B cell (primary cell): ENCODE measurements at regions not wholly inside any gene's neighbourhood (a gene's known extent, or its start where the extent isn't known, plus 50 kb on each side); places are given as distances from the start of the nearest gene placed in this dataset.

ENCODE experiments used
- ATAC-seq: fragments of 200-7000 bp; cut with Tn5 transposase; one replicate; pipeline ENCODE4 v1.10.0; 2021; ENCODE audit warnings: low read depth, mild to moderate bottlenecking, moderate number of reproducible peaks, moderate library complexity
- CTCF ChIA-PET: fragments of 350-600 bp; sonication (Branson Sonifier 250); formaldehyde crosslinking; loops from one replicate; lab custom pipeline; 2021; ENCODE audit warnings: antibody characterized with exemption, inconsistent platforms; lab: Charles Lee
- POLR2A ChIA-PET: fragments of 350-600 bp; sonication (Branson Sonifier 250); formaldehyde crosslinking; loops from one replicate; lab custom pipeline; 2021; ENCODE audit warnings: antibody characterized with exemption; lab: Charles Lee
- DNase-seq: peaks from one replicate; pipeline ENCODE4 v3.0.0; 2013
- H2AFZ ChIP-seq: 2 replicates; pipeline ENCODE4 v1.6.1; 2012; ENCODE audit warnings: mild to moderate bottlenecking, low read depth, low read length; ENCODE audit not compliant: insufficient read depth, poor library complexity, severe bottlenecking
- H3K27ac ChIP-seq, 2 donors: 1 replicate in 1 of 2; 2 replicates in 1 of 2; pipeline ENCODE4 v1.5.1; 2012 to 2013; ENCODE audit warnings: low read length in 2 of 2, mild to moderate bottlenecking in 2 of 2, moderate library complexity in 1 of 2
- H3K27me3 ChIP-seq, 4 experiments: fragments of 200-600 bp in 1 of 4; sonication (generic) in 1 of 4; replicated peaks in 1 of 4; 1 replicate in 2 of 4; 2 replicates in 2 of 4; pipeline versions ENCODE4 v1.6.1 to v1.7.0; 2013 to 2016; ENCODE audit warnings: low read length in 3 of 4, mild to moderate bottlenecking in 2 of 4, mixed read lengths in 1 of 4, moderate library complexity in 1 of 4; ENCODE audit not compliant: insufficient read depth in 4 of 4, control insufficient read depth in 3 of 4; ENCODE audit errors: control extremely low read depth in 1 of 4
- H3K36me3 ChIP-seq, 2 experiments: replicated peaks in 1 of 2; 1 replicate in 1 of 2; 2 replicates in 1 of 2; pipeline versions ENCODE4 v1.6.1 to v1.7.1; 2013; ENCODE audit warnings: low read length in 1 of 2; ENCODE audit not compliant: insufficient read depth in 2 of 2, control insufficient read depth in 1 of 2; ENCODE audit errors: control extremely low read depth in 1 of 2, extremely low read depth in 1 of 2
- H3K4me1 ChIP-seq, 2 donors: fragments of 200-600 bp in 1 of 2; sonication (generic) in 1 of 2; 1 replicate in 1 of 2; 2 replicates in 1 of 2; pipeline versions ENCODE4 v1.5.1 to v1.6.1; 2013 to 2017; ENCODE audit warnings: low read length in 2 of 2; ENCODE audit not compliant: control insufficient read depth in 2 of 2, insufficient read depth in 2 of 2
- H3K4me2 ChIP-seq: replicated peaks from 2 replicates; pipeline ENCODE3; 2012; ENCODE audit warnings: mild to moderate bottlenecking, low read depth, low read length; ENCODE audit not compliant: poor library complexity, severe bottlenecking
- H3K4me3 ChIP-seq, 5 experiments: fragments of 200-600 bp in 1 of 5; sonication (generic) in 1 of 5; 1 replicate in 3 of 5; 2 replicates in 2 of 5; pipeline versions ENCODE4 v1.5.1 to v1.7.0; 2011 to 2016; ENCODE audit warnings: low read length in 4 of 5, mild to moderate bottlenecking in 4 of 5, low read depth in 2 of 5, control low read depth in 1 of 5, moderate library complexity in 1 of 5; ENCODE audit not compliant: insufficient read depth in 1 of 5; ENCODE audit errors: control extremely low read depth in 1 of 5, extremely low read depth in 1 of 5
- H3K79me2 ChIP-seq: fragments of 200-600 bp; sonication (generic); one replicate; pipeline ENCODE4 v1.6.0; 2016; ENCODE audit warnings: low read length; ENCODE audit not compliant: control insufficient read depth, insufficient read depth
- H3K9ac ChIP-seq: fragments of 200-600 bp; sonication (generic); 2 replicates; pipeline ENCODE4 v1.6.1; 2017; ENCODE audit warnings: mild to moderate bottlenecking, low read length, moderate library complexity
- H3K9me3 ChIP-seq, 3 donors: one replicate each; pipeline versions ENCODE4 v1.6.1 to v1.7.1; 2013; ENCODE audit warnings: low read length in 2 of 3; ENCODE audit not compliant: control insufficient read depth in 2 of 3, insufficient read depth in 1 of 3; ENCODE audit errors: control extremely low read depth in 1 of 3
- H4K20me1 ChIP-seq: 2 replicates; pipeline ENCODE4 v1.6.0; 2012; ENCODE audit warnings: mild to moderate bottlenecking, low read length; ENCODE audit not compliant: insufficient read depth, control insufficient read depth, poor library complexity, severe bottlenecking
- H3K27ac Mint-ChIP-seq: one replicate; pipeline ENCODE4 v1.8.0; 2021; ENCODE audit warnings: mixed read lengths
- H3K27me3 Mint-ChIP-seq: one replicate; pipeline ENCODE4 v1.8.0; 2021; ENCODE audit warnings: mixed read lengths
- H3K4me1 Mint-ChIP-seq: one replicate; pipeline ENCODE4 v1.8.0; 2021; ENCODE audit warnings: mixed read lengths
- H3K4me3 Mint-ChIP-seq: one replicate; pipeline ENCODE4 v1.8.0; 2021; ENCODE audit warnings: mixed read lengths
- H3K9me3 Mint-ChIP-seq: one replicate; pipeline ENCODE4 v1.8.0; 2022; ENCODE audit warnings: mixed read lengths; ENCODE audit not compliant: insufficient read depth
- CTCF ChIP-seq: fragments of 200-600 bp; IDR thresholded peaks from one replicate; pipeline ENCODE4 v1.8.0; 2022; ENCODE audit warnings: antibody characterized with exemption, mild to moderate bottlenecking
- EZH2 ChIP-seq: IDR thresholded peaks from 2 replicates; pipeline ENCODE4 v1.6.1; 2012; ENCODE audit warnings: borderline replicate concordance, low read depth, mild to moderate bottlenecking, moderate library complexity, low read length; ENCODE audit not compliant: insufficient read depth, poor library complexity, severe bottlenecking
- WGBS: methylation state at CpG from one replicate; pipeline ENCODE4 v1.1.5; 2013; ENCODE audit warnings: missing lambda C conversion rate; ENCODE audit not compliant: insufficient coverage; 5-methylcytosine and 5-hydroxymethylcytosine counted together
- intact Hi-C: fragments of 100-400 bp; cut with micrococcal nuclease; formaldehyde crosslinking; loops from one replicate; pipeline ENCODE4 v1.10.0; 2022

- Histone ChIP-seq H3K4me1 (no peaks in the 10 kb centered on the region), H3K36me3 (peaks cover 0 to 9% of the 10 kb centered on the region in 2 experiments), H3K79me2 (no peaks in the 10 kb centered on the region), H3K27ac (no peak overlapping the region), H4K20me1 (no peaks in the 10 kb centered on the region), H3K4me3 (no peak overlapping the region), H3K27me3 (no peaks in the 10 kb centered on the region), H2AFZ (no peak overlapping the region), H3K9ac (no peak overlapping the region), H3K9me3 (no peaks in the 10 kb centered on the region), H3K4me2 (no peak overlapping the region)
- no peak overlapping the region for H3K27ac Mint-ChIP-seq
- no peaks in the 10 kb centered on the region for H3K27me3 Mint-ChIP-seq
- intact Hi-C loops, result no loop called here
- no peaks in the 10 kb centered on the region for H3K4me1 Mint-ChIP-seq
- 99% methylated on average over 6 of the region's 6 CpGs for WGBS
- CTCF ChIA-PET, result no interaction called here
- ATAC-seq, result no peak
- POLR2A ChIA-PET, result no interaction called here
- H3K4me3 Mint-ChIP-seq, result no peak overlapping the region
- H3K9me3 Mint-ChIP-seq, result no peaks in the 10 kb centered on the region
- no peak for DNase-seq
- no peak for TF ChIP-seq EZH2
- TF ChIP-seq CTCF, result no peak
These were observed 178.0 kb downstream of the KATNIP start for GRCh38 chr16:27727941-27728340.

- POLR2A ChIA-PET, result no interaction called here
- intact Hi-C loops, result no loop called here
These were observed 178.7 kb downstream of the KATNIP start for GRCh38 chr16:27728691-27729090.

More at GRCh38 chr16:27728691-27729090, 178.7 kb downstream of the KATNIP start:
- TF ChIP-seq CTCF (no peak), EZH2 (no peak)
- CTCF ChIA-PET, result no interaction called here
- H3K27me3 ChIP-seq, result no peaks in the 10 kb centered on the region
- no peaks in the 10 kb centered on the region for H3K4me1 ChIP-seq
- Mint-ChIP-seq H3K9me3 (no peaks in the 10 kb centered on the region), H3K4me3 (no peak overlapping the region), H3K4me1 (no peaks in the 10 kb centered on the region), H3K27me3 (no peaks in the 10 kb centered on the region), H3K27ac (no peak overlapping the region)
- no peak overlapping the region for H2AFZ ChIP-seq
- H3K9ac ChIP-seq, result no peak overlapping the region
- no peak for DNase-seq
- WGBS, result 92% methylated on average over 3 of the region's 3 CpGs
- H3K36me3 ChIP-seq, result peaks cover 0 to 3% of the 10 kb centered on the region in 2 experiments
- H3K4me3 ChIP-seq, result no peak overlapping the region
- no peak overlapping the region for H3K27ac ChIP-seq
- H3K9me3 ChIP-seq, result no peaks in the 10 kb centered on the region
- no peaks in the 10 kb centered on the region for H3K79me2 ChIP-seq
- no peak overlapping the region for H3K4me2 ChIP-seq
- ATAC-seq, result no peak
- H4K20me1 ChIP-seq, result no peaks in the 10 kb centered on the region
